ENCODE measurements at regions not wholly inside any gene's neighbourhood (a gene's known extent, or its start where the extent isn't known, plus 50 kb on each side); places are given as distances from the start of the nearest gene placed in this dataset.

GRCh38 chr11:62026739-62027370, 59.4 kb upstream of the FTH1 start:
- no peak for DNase-seq

DNA sequence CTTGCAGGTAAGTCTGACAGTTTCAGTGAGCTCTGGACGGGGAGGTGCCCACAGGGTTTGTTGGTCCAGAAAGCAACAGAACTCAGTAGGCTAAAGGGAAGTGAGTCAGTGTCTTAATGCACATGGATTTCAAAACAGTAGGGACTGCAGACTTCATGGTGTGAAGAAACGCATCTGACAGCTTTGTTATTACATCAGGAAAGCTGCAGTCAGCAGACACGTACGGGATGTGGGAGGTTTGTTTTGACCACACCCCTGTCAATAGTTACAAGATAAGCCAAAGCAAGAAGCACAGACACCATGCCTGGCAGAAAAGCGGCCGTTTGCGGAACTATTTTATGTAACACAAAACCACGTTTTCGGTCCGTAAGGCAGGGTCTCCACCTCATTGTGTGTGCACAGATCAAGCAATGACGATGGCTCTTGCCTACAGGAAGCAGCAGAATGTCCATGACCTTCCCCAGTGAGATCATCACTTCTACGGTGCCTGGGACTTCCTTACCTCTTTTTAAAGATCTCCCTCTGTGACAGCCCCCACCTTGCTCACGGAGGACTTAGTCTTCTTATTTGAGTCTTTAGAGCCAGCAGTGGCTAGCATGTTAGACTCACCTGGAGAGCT, 58.2 kb upstream of the FTH1 start:
- DNase-seq = peak; percentile 68

DNA sequence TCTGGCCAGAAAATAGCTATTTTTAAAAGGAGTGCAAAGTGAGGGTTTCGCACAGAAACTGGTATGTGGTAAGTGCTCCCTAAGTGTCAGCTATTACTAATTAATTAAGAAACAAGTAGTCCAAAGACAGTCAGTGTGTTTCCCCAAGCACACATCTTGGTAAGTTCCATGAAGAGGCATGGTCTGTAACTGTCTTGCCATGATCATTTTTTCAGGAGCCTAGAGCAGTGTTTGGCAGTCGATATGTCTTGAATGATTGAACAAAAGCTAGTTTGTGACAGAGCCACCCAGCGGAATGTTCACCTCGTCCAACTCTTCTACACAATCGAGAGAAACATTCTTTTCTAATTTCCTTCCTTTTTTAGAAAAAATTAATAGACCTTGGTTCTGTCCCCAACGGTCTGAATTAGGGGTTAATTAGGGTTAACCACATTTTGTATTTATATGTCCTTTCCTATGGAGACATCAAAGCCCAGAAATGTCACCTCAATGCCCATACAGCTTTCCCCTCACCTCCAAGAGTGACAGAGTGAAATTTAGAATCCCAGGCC, 57.6 kb upstream of the FTH1 start:
- DNase-seq = no peak

GRCh38 chr11:62022211-62022610, 54.8 kb upstream of the FTH1 start:
- DNase-seq = no peak

- DNase-seq = no peak
Observed at GRCh38 chr11:62020661-62021060, 53.2 kb upstream of the FTH1 start.

DNA sequence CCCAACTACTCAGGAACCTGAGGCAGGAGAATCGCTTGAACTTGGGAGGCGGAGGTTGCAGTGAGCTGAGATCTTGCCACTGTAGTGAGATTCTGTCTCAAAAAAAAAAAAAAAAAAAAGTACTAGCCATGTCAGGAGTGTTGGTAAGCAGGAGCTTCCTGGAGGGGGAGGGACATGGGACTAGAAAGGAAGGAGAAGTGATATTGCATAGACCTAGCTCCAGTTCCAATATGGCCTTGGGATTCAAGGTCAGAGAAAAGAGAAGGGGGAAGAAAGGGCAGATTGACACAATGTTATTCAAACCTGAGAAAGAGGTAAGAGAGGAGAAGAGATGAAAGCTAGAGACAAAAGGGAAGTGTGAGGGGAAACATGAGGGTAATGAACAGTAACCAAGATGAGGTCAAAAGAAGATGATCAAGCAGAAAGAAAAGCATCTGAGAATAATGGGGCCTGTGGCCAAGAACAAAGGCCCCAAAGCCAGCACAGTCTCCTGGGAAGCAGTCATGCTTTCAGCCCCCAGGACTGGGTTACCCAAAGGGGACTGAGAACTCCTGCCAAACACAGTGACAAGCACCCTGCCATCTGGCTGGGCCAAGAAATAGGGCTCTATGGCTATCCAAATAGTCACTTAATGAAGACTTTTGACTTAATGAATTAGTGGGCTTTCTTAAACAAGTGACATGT, 51.7 kb upstream of the FTH1 start:
- DNase-seq = no peak

- no peak for DNase-seq
Observed at GRCh38 chr11:62017878-62018655, 50.6 kb upstream of the FTH1 start.

Measured in effector CD8-positive, alpha-beta T cell (primary cell).